H1 (cell line): ENCODE measurements at regions not wholly inside any gene's neighbourhood (a gene's known extent, or its start where the extent isn't known, plus 50 kb on each side); places are given as distances from the start of the nearest gene placed in this dataset.

Source experiments
- CTCF ChIA-PET: fragments of 300-600 bp; sonication (Branson Sonifier 250); formaldehyde crosslinking; loops from one replicate; lab custom pipeline; 2021; ENCODE audit not compliant: partially characterized antibody; lab: Charles Lee
- POLR2A ChIA-PET: fragments of 300-600 bp; sonication (Branson Sonifier 250); formaldehyde crosslinking; loops from one replicate; lab custom pipeline; 2021; ENCODE audit warnings: inconsistent platforms; ENCODE audit not compliant: partially characterized antibody; lab: Charles Lee
- DNase-seq, 2 experiments: peaks; one replicate each; pipeline versions ENCODE4 v3.0.0 to v3.0.0-alpha.2; 2010 to 2022; ENCODE audit warnings: low spot score in 2 of 2, low read depth in 1 of 2, mixed read lengths in 1 of 2
- FAIRE-seq: peaks from 2 replicates; lab custom pipeline; 2011; peaks lifted over from hg19 to GRCh38; lab: Jason Lieb, UNC
- H2AFZ ChIP-seq: 2 replicates; pipeline ENCODE4 v1.8.1; 2012; ENCODE audit warnings: low read length, inconsistent platforms
- H2AK5ac ChIP-seq: 2 replicates; pipeline ENCODE4 v1.6.1; 2013; ENCODE audit warnings: low read depth, low read length
- H2BK120ac ChIP-seq: replicated peaks from 2 replicates; pipeline ENCODE3; 2013; ENCODE audit warnings: low read depth, low read length, inconsistent platforms
- H2BK12ac ChIP-seq: 2 replicates; pipeline ENCODE4 v1.6.1; 2013; ENCODE audit warnings: low read depth, low read length
- H2BK15ac ChIP-seq: 2 replicates; pipeline ENCODE4 v1.6.1; 2013; ENCODE audit warnings: low read length
- H2BK20ac ChIP-seq: 2 replicates; pipeline ENCODE4 v1.6.1; 2013; ENCODE audit warnings: low read length
- H2BK5ac ChIP-seq: 2 replicates; pipeline ENCODE4 v1.6.1; 2013; ENCODE audit warnings: low read depth, low read length
- H3K14ac ChIP-seq: 2 replicates; pipeline ENCODE4 v1.6.1; 2013; ENCODE audit warnings: inconsistent platforms; ENCODE audit not compliant: insufficient read length
- H3K18ac ChIP-seq: 2 replicates; pipeline ENCODE4 v1.6.1; 2013; ENCODE audit warnings: low read length; ENCODE audit errors: extremely low read depth
- H3K23ac ChIP-seq: 2 replicates; pipeline ENCODE4 v1.6.1; 2013; ENCODE audit warnings: inconsistent platforms; ENCODE audit not compliant: insufficient read length
- H3K23me2 ChIP-seq: 2 replicates; pipeline ENCODE4 v1.6.1; 2013; ENCODE audit warnings: low read depth, low read length
- H3K27ac ChIP-seq: 2 replicates; pipeline ENCODE4 v1.6.1; 2011; ENCODE audit warnings: low read depth, low read length, inconsistent platforms
- H3K27me3 ChIP-seq, 4 experiments: replicated peaks in 1 of 4; 1 replicate in 1 of 4; 2 replicates in 3 of 4; pipeline versions ENCODE4 v1.6.1 to v1.8.1; 2011 to 2013; ENCODE audit warnings: low read length in 3 of 4, mild to moderate bottlenecking in 3 of 4, inconsistent platforms in 2 of 4, mixed read lengths in 2 of 4, moderate library complexity in 1 of 4; ENCODE audit not compliant: control insufficient read depth in 3 of 4, insufficient read depth in 3 of 4; ENCODE audit errors: extremely low read depth in 1 of 4
- H3K36me3 ChIP-seq, 4 experiments: 2 replicates each; pipeline versions ENCODE4 v1.6.1 to v1.8.1; 2011 to 2013; ENCODE audit warnings: mild to moderate bottlenecking in 4 of 4, low read length in 3 of 4, moderate library complexity in 2 of 4, control low read depth in 1 of 4, inconsistent platforms in 1 of 4; ENCODE audit not compliant: insufficient read depth in 4 of 4, control insufficient read depth in 2 of 4
- H3K4ac ChIP-seq: replicated peaks from 2 replicates; pipeline ENCODE3; 2013; ENCODE audit warnings: low read length, low read depth, mixed read lengths, inconsistent platforms; ENCODE audit not compliant: insufficient read length
- H3K4me1 ChIP-seq, 4 experiments: replicated peaks in 1 of 4; 1 replicate in 1 of 4; 2 replicates in 3 of 4; pipeline versions ENCODE4 v1.6.1 to v1.8.1; 2011 to 2013; ENCODE audit warnings: low read length in 3 of 4, inconsistent platforms in 2 of 4, mixed read lengths in 1 of 4; ENCODE audit not compliant: insufficient read depth in 4 of 4, control insufficient read depth in 3 of 4
- H3K4me2 ChIP-seq, 2 experiments: 2 replicates each; pipeline versions ENCODE4 v1.6.1 to v1.8.1; 2011 to 2013; ENCODE audit warnings: low read depth in 2 of 2, low read length in 2 of 2, control low read depth in 1 of 2, inconsistent platforms in 1 of 2, mild to moderate bottlenecking in 1 of 2; ENCODE audit not compliant: insufficient read depth in 1 of 2
- H3K4me3 ChIP-seq, 4 experiments: fragments of 200-600, 300-600 bp in 1 of 4; sonication (generic), shearing (Covaris generic), sonication (Bioruptor Twin) in 1 of 4; 2 replicates each; pipeline versions ENCODE4 v1.5.1 to v1.8.1; 2011 to 2016; ENCODE audit warnings: low read length in 4 of 4, low read depth in 3 of 4, control low read depth in 2 of 4, inconsistent platforms in 2 of 4, mild to moderate bottlenecking in 2 of 4, mixed read lengths in 1 of 4, moderate library complexity in 1 of 4; ENCODE audit not compliant: insufficient read depth in 2 of 4; ENCODE audit errors: extremely low read depth in 1 of 4
- H3K56ac ChIP-seq: replicated peaks from 2 replicates; pipeline ENCODE3; 2013; ENCODE audit warnings: low read depth, mild to moderate bottlenecking, mixed read lengths, low read length, inconsistent platforms; ENCODE audit not compliant: insufficient read length
- H3K79me1 ChIP-seq: 2 replicates; pipeline ENCODE4 v1.6.1; 2013; ENCODE audit warnings: low read depth, low read length, control low read depth
- H3K79me2 ChIP-seq, 2 experiments: 2 replicates each; pipeline versions ENCODE4 v1.6.1 to v1.8.1; 2012 to 2013; ENCODE audit warnings: low read length in 2 of 2, mild to moderate bottlenecking in 2 of 2, inconsistent platforms in 1 of 2; ENCODE audit not compliant: insufficient read depth in 2 of 2, control insufficient read depth in 1 of 2
- H3K9ac ChIP-seq, 4 experiments: replicated peaks in 1 of 4; 1 replicate in 1 of 4; 2 replicates in 3 of 4; pipeline versions ENCODE4 v1.6.1 to v1.8.1; 2011 to 2013; ENCODE audit warnings: low read depth in 3 of 4, low read length in 3 of 4, control low read depth in 2 of 4, mild to moderate bottlenecking in 2 of 4, moderate library complexity in 2 of 4, inconsistent platforms in 1 of 4; ENCODE audit errors: extremely low read depth in 1 of 4
- H3K9me3 ChIP-seq, 2 experiments: 2 replicates each; pipeline versions ENCODE4 v1.6.1 to v1.8.1; 2012 to 2013; ENCODE audit warnings: mild to moderate bottlenecking in 2 of 2, moderate library complexity in 2 of 2, control low read depth in 1 of 2, inconsistent platforms in 1 of 2, low read depth in 1 of 2, low read length in 1 of 2, mixed read lengths in 1 of 2; ENCODE audit not compliant: insufficient read depth in 2 of 2
- H4K20me1 ChIP-seq, 2 experiments: replicated peaks in 1 of 2; 2 replicates each; pipeline versions ENCODE3 to v1.8.1; 2011 to 2013; ENCODE audit warnings: inconsistent platforms in 2 of 2, low read length in 2 of 2, mild to moderate bottlenecking in 1 of 2; ENCODE audit not compliant: insufficient read depth in 2 of 2, control insufficient read depth in 1 of 2
- H4K5ac ChIP-seq: 2 replicates; pipeline ENCODE4 v1.6.1; 2013; ENCODE audit warnings: low read length, low read depth, mixed read lengths, inconsistent platforms; ENCODE audit not compliant: insufficient read length
- H4K8ac ChIP-seq: 2 replicates; pipeline ENCODE4 v1.8.0; 2013; ENCODE audit warnings: mild to moderate bottlenecking, moderate library complexity, low read length, inconsistent platforms; ENCODE audit not compliant: insufficient read depth; ENCODE audit errors: extremely low read depth
- H4K91ac ChIP-seq: replicated peaks from 2 replicates; pipeline ENCODE3; 2013; ENCODE audit warnings: low read length, mixed read lengths, inconsistent platforms; ENCODE audit not compliant: insufficient read length
- CHD2 ChIP-seq: IDR thresholded peaks from 2 replicates; pipeline ENCODE4 v1.6.1; 2012; ENCODE audit warnings: low read length, improper control_type of control experiment
- KDM4A ChIP-seq: IDR thresholded peaks from one replicate; pipeline ENCODE4 v1.7.1; 2012; ENCODE audit warnings: low read depth, mild to moderate bottlenecking, moderate library complexity, low read length, inconsistent platforms; ENCODE audit not compliant: severe bottlenecking
- RBBP5 ChIP-seq: IDR thresholded peaks from 2 replicates; pipeline ENCODE4 v1.7.1; 2012; ENCODE audit warnings: low read depth, mild to moderate bottlenecking, inconsistent platforms, low read length, moderate library complexity, borderline replicate concordance
- SRF ChIP-seq: IDR thresholded peaks from 2 replicates; pipeline ENCODE4 v1.6.1; 2011; ENCODE audit warnings: mild to moderate bottlenecking, low read depth, low read length, moderate library complexity
- WGBS, 2 experiments: shearing (Covaris generic) in 1 of 2; methylation state at CpG; one replicate each; pipeline versions ENCODE4 v1.1.6 to v1.1.7; 2013 to 2015; ENCODE audit warnings: low lambda C conversion rate in 2 of 2, mixed read lengths in 2 of 2, inconsistent platforms in 1 of 2, low coverage in 1 of 2, missing lambda C conversion rate in 1 of 2; ENCODE audit not compliant: insufficient replicate concordance in 2 of 2, insufficient coverage in 1 of 2, insufficient read length in 1 of 2; ENCODE audit errors: extremely low coverage in 1 of 2, missing lambda C conversion rate in 1 of 2; 5-methylcytosine and 5-hydroxymethylcytosine counted together

DNA sequence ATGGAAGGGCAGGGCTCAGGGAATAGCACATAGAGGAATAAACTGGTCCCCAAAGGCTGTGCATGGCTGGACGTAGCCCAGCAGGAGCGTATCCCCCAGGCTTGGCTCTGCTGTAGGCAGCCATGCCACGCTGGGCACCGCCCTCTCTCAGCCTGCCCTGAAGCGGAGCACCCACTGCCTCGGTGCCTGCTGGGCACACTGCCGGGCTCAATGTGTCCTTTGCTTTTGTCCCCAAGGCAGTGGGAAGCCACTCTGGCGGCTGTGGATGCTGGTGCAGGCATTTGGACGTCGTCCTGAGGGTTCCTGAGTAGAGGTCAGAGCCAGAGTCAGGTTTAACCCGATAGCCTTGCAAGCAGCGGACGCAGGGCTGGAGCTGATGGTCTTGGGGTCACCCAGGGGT, 141.0 kb downstream of the ENGASE start:
- no peaks in the 10 kb centered on the region; a peak in 1 of 7 replicates for H3K27me3 ChIP-seq
- no peak overlapping the region for H3K23ac ChIP-seq
- no peak overlapping the region for H2BK20ac ChIP-seq
- no peaks in the 10 kb centered on the region for H3K79me2 ChIP-seq
- H3K56ac ChIP-seq = no peak overlapping the region
- H2BK15ac ChIP-seq = peak overlapping the region; percentile 98; the same call in 1 of the 2 replicates
- H3K9me3 ChIP-seq = no peaks in the 10 kb centered on the region
- no peak overlapping the region for H3K4ac ChIP-seq
- H2AK5ac ChIP-seq = no peak overlapping the region; the same call in 1 of the 2 replicates
- no peak overlapping the region for H3K27ac ChIP-seq
- peaks cover 0 to 52% (median 34%) of the 10 kb centered on the region in 4 experiments; a peak in 6 of 7 replicates for H3K4me1 ChIP-seq
- no peak overlapping the region for H4K5ac ChIP-seq
- H3K14ac ChIP-seq = no peak overlapping the region
- no peaks in the 10 kb centered on the region for H3K36me3 ChIP-seq
- H3K4me2 ChIP-seq = no peak overlapping the region
- H3K79me1 ChIP-seq = no peaks in the 10 kb centered on the region; the same call in 1 of the 2 replicates
- H2BK12ac ChIP-seq = 0 out of 2 replicates have a peak overlapping the region, but pooled peaks have one; percentile 80
- H4K8ac ChIP-seq = peak overlapping the region; percentile 81; the same call in 1 of the 2 replicates
- no peak overlapping the region for H3K4me3 ChIP-seq
- no peaks in the 10 kb centered on the region for H4K20me1 ChIP-seq
- peak overlapping the region; percentile 95 for H4K91ac ChIP-seq
- CTCF ChIA-PET = interaction anchor here (1.0 to 4.3 kb wide), 7 partner anchors 9 to 185 kb away, joined by 3 to 16 read pairs (median 3); no protein-coding TSS in a partner anchor
- TF ChIP-seq KDM4A (no peak), CHD2 (no peak), SRF (no peak), RBBP5 (no peak)
- H3K18ac ChIP-seq = peak overlapping the region; percentile 48; the same call in 1 of the 2 replicates
- no peak overlapping the region for H3K9ac ChIP-seq
- DNase-seq (no peak), FAIRE-seq (no peak)
- H2BK5ac ChIP-seq = 0 out of 2 replicates have a peak overlapping the region, but pooled peaks have one; percentile 78
- POLR2A ChIA-PET = interaction anchor here (0.9 kb wide), 1 partner anchor 28 kb away, joined by 3 read pairs; no protein-coding TSS in a partner anchor
- H2AFZ ChIP-seq = no peak overlapping the region
- H2BK120ac ChIP-seq = no peak overlapping the region
- peaks cover 7% of the 10 kb centered on the region; the same call in 1 of the 2 replicates for H3K23me2 ChIP-seq
- 88% methylated on average over 13 of the region's 13 CpGs; no CpG with 5 or more reads in 1 of the 2 experiments for WGBS, 2 experiments
